ENCODE measurements at regions not wholly inside any gene's neighbourhood (a gene's known extent, or its start where the extent isn't known, plus 50 kb on each side); places are given as distances from the start of the nearest gene placed in this dataset.

DNA sequence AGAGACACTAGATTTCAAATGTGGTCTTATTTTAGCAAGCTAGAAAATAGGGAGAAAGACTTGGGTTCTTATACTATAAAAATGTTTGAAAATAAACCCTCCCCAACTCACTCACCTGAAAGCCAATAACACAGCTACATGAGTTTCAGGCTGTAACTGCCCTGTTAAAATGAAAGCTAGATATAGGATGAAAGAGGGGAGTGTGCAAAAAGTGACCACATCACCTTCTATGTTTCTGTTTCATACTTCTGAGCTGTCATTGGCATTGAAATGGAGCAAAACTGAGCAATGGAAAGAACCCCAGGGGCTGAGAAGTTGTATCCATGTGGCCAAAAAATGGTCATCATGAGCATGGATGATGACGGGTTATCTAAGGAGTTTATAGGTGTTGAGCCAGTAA, 148.1 kb upstream of the TENT5A start:
- TF ChIP-seq, protein P1, sequence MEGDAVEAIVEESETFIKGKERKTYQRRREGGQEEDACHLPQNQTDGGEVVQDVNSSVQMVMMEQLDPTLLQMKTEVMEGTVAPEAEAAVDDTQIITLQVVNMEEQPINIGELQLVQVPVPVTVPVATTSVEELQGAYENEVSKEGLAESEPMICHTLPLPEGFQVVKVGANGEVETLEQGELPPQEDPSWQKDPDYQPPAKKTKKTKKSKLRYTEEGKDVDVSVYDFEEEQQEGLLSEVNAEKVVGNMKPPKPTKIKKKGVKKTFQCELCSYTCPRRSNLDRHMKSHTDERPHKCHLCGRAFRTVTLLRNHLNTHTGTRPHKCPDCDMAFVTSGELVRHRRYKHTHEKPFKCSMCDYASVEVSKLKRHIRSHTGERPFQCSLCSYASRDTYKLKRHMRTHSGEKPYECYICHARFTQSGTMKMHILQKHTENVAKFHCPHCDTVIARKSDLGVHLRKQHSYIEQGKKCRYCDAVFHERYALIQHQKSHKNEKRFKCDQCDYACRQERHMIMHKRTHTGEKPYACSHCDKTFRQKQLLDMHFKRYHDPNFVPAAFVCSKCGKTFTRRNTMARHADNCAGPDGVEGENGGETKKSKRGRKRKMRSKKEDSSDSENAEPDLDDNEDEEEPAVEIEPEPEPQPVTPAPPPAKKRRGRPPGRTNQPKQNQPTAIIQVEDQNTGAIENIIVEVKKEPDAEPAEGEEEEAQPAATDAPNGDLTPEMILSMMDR (IDR thresholded peaks at IDR 0.05) = no peak
- no peak for TF ChIP-seq POLR2A (IDR thresholded peaks at IDR 0.05)
